H54 (cell line): ENCODE measurements at regions not wholly inside any gene's neighbourhood (a gene's known extent, or its start where the extent isn't known, plus 50 kb on each side); places are given as distances from the start of the nearest gene placed in this dataset.
"Not testable (repeated sequence)": the region's sequence is repeated elsewhere in the genome, so short reads cannot be mapped to it uniquely, and the experiment has no call there.

ENCODE experiments used
- DNase-seq: peaks from one replicate; pipeline ENCODE4 v3.0.0; 2011; ENCODE audit warnings: low spot score, mixed read lengths; ENCODE audit not compliant: insufficient read length
- FAIRE-seq: peaks from 3 replicates; lab custom pipeline; 2011; peaks lifted over from hg19 to GRCh38; lab: Jason Lieb, UNC
- POLR2A ChIP-seq: IDR thresholded peaks from 2 replicates; pipeline ENCODE4 v1.6.1; 2011; ENCODE audit warnings: low read depth, mild to moderate bottlenecking, low read length

DNA sequence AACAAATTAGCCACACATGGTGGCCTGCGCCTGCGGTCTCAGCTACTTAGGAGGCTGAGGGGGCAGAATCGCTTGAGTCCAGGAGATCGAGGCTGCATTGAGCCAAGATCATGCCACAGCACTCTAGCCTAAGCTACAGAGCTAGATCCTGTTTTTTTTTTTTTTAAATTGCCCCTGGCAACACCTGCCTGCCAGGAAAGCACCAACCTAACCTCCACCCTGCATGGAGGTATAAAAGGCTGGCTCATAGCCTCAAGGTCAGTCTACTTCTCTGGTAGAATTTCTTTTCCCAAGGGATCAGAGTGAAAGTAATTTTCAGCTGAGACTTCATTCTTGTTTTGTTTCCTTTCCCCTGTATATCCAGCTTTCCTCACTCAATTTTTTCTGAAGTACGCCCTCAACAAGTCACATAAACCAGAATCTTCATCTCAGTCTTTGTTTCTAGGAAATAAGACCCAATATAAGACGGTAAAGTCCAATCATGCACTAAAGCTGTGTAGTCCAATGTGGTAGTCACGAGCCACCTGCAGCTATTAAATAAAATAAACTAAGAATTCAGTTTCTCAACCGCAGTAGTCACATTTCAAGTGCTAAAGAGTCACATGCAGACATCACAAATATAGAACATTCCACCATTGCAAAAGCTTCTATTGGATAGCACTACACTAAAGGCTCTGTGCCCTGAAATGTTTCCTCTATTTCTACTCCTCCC is 113.3 kb downstream of the HPGD start:
- no peak for DNase-seq
- FAIRE-seq: no peak
- no peak for TF ChIP-seq POLR2A

DNA sequence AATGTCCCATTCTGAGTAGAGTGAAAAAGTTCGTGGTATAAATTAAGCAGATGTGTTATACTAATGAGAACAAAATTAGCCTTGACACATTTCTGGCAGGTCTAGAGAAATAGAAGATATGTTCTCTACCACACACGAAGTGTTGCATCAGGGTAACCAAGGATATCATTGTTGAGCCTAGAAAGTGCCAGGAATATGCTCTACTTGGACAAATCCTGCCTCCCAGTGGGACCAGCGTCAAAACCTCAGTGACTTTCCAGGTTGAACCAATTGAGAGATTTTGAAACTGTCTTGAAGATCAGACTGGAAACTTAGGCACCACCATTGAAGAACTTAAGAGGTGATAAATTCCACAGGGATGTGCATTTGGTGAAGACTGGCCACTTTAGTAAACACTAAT is 115.9 kb downstream of the HPGD start:
- no peak for FAIRE-seq
- TF ChIP-seq POLR2A: no peak
- DNase-seq: no peak

DNA sequence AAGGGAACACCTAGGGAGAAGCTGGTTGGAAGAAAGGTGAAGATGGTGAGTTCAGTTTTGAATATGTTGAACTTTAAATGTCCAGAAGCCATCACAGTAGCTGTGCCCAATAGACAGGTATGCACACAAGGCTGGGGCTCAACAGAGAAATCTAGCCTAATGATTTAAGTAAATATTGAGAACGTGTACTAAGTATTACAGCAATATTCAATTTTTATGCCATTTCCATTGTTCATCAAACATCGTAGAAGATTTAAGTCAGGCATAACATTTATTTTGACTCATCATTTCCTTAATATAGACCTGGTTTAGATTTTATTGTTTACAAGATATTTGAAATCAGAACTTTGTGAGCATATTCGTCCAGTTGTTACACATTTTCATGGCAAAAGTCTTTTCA is 116.4 kb downstream of the HPGD start:
- DNase-seq (no peak), FAIRE-seq (no peak)
- TF ChIP-seq POLR2A: no peak

DNA sequence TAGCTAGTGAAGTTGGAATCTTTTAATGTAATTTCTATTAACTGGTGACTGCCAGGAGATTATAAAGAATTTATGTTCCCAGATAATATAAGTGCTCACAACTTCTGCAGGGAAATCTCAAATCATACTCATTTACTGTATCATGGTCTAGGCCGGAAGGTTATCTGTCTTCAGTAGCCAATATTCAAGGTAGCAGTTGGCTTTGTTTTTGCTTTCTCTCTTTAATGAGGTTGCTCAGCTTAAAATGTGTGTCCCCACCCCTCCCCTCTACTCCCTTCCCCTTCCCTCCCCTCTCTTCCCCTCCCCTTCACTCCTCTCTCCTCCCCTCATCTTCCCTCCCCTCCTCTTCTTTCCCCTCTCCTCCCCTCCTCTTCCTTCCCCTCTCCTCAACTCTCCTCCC is 117.6 kb downstream of the HPGD start:
- no peak for TF ChIP-seq POLR2A
- no peak for FAIRE-seq
- DNase-seq: no peak

DNA sequence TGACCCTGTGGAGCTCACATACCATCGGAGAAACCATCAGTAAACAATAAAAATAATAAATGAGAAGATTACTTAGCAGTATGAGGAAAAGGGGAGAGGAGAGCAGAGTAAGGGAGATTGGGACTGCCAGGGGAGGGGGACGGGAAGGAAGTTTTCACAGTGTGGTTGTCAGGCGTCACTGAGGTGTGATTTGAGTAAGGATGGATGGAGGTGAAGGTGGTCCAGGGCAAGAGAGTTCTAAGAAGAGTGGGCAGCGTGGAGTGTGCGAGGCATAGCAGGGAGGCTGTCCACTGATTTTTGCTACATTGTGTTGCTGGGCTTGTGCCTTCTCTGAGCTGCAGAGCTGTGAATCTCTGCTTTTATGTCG is 119.1 kb downstream of the HPGD start:
- DNase-seq (no peak), FAIRE-seq (no peak)
- TF ChIP-seq POLR2A: no peak

DNA sequence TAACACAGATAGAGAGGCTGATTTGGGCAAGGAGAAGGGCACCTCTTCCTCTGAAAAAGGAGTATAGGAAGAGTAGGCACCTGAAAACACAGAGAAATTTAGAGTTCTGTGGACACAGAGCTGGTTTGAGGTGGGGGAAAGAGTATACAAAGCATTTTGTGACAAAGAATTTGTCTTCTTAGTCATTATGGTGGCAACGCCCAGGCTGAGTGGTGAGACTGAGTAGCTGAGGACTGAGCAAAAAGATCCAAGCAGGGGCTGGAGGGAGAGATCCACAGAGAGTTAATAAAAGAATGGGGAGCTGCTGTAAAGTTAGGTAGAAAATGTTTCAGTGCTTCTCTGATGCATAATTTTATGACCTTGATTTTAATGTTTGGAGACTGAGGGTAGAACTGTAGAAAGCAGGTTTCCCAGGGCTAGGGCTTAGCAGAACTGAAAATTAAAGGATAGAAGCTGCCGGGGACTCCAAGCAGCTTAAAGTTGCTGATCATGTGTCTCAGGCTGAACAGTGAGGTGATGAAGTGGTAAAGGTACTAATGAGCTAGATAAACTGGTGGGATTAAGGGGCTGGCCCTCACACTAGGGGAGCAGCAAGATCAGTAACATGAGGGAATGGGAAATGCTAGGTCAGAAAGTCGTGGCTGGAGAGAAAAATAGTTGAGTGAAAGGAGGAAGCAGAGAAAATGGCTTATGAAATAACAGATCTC is 118.9 kb downstream of the CEP44 start:
- no peak for TF ChIP-seq POLR2A
- FAIRE-seq: no peak
- no peak for DNase-seq

DNA sequence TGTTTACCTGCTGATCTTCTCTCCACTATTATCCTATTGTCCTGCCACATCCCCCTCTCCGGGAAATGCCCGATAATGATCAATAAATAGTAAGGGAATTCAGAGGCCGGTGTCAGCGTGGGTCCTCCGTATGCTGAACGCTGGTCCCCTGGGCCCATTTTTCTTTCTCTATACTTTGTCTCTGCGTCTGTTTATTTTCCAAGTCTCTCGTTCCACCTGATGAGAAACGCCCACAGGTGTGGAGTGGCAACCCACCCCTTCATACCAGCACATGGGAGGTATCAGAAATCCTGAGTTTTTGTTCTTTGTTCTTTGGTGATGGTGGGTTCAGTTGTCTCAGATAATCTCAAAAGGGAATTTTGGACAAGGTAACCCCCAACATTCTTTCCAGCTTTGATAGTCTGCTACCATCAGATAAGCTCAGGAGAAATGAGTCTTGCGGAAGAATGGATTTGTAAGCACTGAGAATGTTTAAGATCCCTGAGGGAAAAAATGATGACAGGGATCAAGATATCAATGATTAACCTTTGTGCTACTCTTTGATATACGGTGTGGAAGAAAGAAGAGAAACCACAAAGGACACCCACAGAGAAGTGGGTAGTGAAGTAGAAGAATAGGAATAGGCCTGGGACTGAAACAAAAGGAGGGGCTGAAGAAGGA is 117.9 kb downstream of the CEP44 start:
- no peak for TF ChIP-seq POLR2A
- no peak for DNase-seq
- no peak for FAIRE-seq

DNA sequence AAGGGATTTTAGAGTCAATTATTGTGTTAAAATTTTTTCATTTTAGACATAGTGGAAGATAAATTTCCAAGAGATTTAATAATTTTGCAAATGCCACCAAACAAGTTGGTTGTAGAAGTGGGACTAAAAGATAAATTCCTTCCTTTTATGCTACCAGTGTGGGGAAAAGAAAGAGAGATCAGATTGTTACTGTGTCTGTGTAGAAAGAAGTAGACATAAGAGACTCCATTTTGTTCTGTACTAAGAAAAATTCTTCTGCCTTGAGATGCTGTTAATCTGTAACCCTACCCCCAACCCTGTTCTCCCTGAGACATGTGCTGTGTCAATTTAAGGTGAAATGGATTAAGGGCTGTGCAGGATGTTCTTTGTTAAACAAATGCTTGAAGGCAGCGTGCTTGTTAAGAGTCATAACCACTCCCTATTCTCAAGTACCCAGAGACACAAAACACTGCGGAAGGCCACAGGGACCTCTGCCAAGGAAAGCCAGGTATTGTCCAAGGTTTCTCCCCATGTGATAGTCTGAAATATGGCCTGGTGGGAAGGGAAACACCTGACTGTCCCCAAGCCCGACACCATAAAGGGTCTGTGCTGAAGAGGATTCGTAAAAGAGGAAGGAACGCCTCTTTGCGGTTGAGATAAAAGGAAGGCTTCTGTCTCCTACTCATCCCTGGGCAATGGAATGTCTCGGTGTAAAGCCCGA is 117.0 kb downstream of the CEP44 start:
- FAIRE-seq, DNase-seq: not testable (repeated sequence)

DNA sequence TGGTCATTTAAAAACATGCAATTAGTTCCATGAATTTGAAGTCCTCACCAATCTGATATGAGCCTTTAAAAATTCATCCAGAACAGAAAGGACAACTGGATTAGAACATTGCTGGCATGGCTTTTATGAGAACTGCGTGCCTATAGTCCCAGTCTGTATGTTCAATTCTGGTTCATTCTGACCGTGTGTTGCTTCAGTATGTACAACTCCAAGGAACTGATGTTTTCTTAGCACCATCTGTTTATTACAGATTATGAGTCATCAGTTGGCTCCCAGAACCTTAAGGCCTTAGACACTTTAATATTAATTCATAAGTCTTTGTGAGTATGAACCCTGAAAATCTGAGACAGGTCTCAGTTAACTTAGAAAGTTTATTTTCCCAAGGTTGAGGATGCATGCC is 115.0 kb downstream of the CEP44 start:
- FAIRE-seq (no peak), DNase-seq (no peak)
- TF ChIP-seq POLR2A: no peak

DNA sequence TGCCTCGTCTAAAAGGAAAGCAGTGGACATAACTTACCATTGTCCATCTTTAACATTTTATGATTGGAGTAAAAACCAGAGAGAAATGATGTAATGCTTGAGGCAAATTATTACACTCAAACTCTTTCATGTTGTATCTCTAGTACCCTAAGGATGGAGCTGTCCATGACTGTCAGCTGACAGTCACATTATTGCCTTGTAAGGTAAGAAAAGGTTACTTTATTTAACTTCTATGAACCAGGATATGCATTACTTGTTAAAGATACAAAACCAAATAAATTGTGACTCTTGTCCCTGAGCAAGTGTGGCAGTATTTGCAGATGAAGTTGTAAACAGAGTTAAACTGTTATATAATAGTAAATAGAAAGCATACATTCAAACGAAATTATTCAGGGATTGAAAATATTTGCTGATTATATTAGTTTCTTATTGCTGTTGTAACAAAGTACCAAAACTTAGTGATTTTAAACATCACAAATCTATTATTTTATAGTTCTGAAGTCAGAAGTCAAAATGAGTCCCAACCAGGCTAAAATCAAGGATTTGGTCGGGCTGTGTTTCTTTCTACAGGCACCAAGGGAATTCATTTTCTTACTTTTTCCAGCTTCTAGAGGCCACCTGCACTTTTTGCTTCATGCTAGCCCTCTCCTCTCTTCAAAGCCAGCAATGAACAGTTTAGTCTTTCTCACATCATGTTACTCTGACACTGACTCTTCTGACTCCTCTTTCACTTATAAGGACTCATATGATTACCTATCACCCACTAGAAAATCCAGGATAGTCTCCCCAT is 113.8 kb downstream of the CEP44 start:
- DNase-seq (no peak), FAIRE-seq (no peak)

DNA sequence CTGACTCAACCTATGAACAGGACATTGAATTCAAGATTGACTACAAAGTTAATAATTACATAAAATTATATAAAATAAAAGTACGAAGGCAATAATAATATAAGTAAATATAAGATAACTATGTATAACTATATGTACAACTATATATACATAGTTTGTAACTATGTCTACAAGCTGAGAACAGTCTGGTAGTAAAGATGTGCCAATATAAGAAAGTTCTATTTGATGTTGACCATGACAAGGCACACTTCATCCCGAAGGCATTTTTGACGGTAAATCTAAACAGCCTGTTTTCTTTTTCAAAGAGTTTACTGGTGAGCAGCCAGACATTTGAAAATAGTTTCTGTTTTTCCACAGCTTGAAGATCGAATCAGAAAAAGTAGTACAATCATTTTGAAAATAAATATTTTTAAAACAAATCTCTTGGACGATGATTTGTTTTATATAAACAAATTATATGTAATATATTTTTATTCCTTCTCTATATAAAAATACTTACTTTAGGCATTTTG is 112.9 kb downstream of the CEP44 start:
- FAIRE-seq (no peak), DNase-seq (no peak)
- no peak for TF ChIP-seq POLR2A

More for the DNA sequence above, 113.8 kb downstream of the CEP44 start:
- TF ChIP-seq POLR2A: no peak

DNA sequence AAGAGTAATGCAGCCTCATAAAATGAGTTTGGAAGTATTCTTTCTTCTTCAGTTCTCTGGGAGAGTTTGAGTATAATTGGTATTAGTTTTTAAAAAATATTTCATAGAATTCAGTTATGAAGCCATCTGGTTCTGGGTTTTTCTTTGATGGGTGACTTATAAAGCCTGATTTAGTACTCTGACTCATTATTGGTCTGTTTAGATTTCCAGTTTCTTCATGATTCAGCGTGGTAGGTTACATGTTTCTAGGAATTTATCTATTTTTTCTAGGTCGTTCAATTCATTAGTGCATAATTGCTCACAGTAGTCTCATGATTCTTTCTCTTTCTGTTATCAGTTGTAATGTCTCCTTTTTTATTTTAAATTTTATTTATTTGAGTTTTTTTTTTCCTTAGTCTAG is 111.2 kb downstream of the CEP44 start:
- FAIRE-seq (peak; percentile 33), DNase-seq (no peak)
- no peak for TF ChIP-seq POLR2A

DNA sequence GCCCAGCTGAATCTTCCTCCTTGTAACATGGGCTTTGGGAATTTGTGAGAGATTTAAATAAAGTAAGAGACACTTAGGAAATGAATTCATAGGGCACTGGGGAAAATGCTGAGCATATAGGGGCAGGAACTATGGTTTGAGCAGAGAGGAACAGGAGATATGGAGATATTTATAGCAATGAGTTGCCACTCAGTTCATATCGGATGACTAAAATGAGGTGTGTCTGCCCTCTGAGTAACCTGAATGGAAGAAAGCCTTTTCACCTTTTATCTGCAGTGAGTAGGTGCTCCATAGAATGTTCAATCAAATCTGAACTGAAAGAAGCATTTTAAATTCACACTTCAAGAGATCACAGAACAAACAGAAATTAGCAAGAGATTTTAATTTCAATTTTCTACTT is 105.7 kb downstream of the CEP44 start:
- DNase-seq (no peak), FAIRE-seq (no peak)
- no peak for TF ChIP-seq POLR2A
